ENCODE measurements at regions not wholly inside any gene's neighbourhood (a gene's known extent, or its start where the extent isn't known, plus 50 kb on each side); places are given as distances from the start of the nearest gene placed in this dataset.

DNA sequence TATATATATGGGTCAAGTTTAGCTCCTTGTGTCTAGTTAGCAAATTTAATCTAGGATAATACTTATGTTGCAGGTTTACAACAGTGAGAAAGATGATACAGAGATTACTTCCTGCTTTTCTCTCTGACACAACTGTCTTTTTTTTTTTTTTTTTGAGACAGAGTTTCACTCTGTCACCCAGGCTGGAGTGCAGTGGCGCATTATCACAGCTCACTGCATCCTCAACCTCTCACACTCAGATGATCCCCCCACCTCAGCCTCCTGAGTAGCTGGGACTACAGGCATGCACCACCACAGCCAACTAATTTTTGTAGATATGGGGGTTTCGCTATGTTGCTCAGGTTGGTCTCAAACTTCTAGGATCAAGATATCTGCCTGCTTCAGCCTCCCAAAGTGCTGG lies 706.9 kb upstream of the SOX9 start:
- no peak for DNase-seq (ENCODE audit: low spot score in 2 of 2, unreplicated experiment in 2 of 2)
- TF ChIP-seq, protein P1, sequence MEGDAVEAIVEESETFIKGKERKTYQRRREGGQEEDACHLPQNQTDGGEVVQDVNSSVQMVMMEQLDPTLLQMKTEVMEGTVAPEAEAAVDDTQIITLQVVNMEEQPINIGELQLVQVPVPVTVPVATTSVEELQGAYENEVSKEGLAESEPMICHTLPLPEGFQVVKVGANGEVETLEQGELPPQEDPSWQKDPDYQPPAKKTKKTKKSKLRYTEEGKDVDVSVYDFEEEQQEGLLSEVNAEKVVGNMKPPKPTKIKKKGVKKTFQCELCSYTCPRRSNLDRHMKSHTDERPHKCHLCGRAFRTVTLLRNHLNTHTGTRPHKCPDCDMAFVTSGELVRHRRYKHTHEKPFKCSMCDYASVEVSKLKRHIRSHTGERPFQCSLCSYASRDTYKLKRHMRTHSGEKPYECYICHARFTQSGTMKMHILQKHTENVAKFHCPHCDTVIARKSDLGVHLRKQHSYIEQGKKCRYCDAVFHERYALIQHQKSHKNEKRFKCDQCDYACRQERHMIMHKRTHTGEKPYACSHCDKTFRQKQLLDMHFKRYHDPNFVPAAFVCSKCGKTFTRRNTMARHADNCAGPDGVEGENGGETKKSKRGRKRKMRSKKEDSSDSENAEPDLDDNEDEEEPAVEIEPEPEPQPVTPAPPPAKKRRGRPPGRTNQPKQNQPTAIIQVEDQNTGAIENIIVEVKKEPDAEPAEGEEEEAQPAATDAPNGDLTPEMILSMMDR (IDR thresholded peaks at IDR 0.05; ENCODE audit: unreplicated experiment), result no peak
- no peaks in the 10 kb centered on the region for H3K27me3 Mint-ChIP-seq (ENCODE audit: low read depth)

DNA sequence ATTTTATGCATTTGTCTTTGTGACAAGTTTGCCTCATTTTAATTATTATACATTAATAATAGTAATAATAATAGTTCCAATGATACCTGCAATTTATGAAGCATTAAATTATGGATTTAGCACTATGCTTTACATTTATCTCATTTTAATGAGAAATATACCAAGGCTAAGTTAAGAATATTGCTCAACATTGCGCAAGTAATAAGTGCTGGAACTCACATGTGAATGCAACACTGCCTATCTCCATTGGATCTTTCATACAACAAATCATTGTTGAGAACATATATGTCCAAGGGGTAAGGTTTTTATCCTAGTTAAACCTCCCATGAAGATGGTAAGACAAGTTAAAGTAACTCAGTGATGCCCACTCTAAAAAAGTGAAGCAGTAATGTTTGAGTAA lies 703.7 kb upstream of the SOX9 start:
- H3K36me3 Mint-ChIP-seq, result peaks cover 2% of the 10 kb centered on the region
- TF ChIP-seq, protein P1 (IDR thresholded peaks at IDR 0.05; ENCODE audit: unreplicated experiment), result no peak
- no peak overlapping the region for H3K4me3 Mint-ChIP-seq
- no peaks in the 10 kb centered on the region for H3K27me3 Mint-ChIP-seq (ENCODE audit: low read depth)
- no peak for DNase-seq (ENCODE audit: low spot score in 2 of 2, unreplicated experiment in 2 of 2)
- H3K4me1 Mint-ChIP-seq, result no peaks in the 10 kb centered on the region
- peaks cover 22% of the 10 kb centered on the region for H3K9me3 Mint-ChIP-seq
- H3K27ac Mint-ChIP-seq, result no peak overlapping the region

More for the DNA sequence above, 706.9 kb upstream of the SOX9 start:
- Mint-ChIP-seq H3K27ac (no peak overlapping the region), H3K9me3 (peaks cover 13% of the 10 kb centered on the region), H3K4me3 (no peak overlapping the region), H3K36me3 (no peaks in the 10 kb centered on the region), H3K4me1 (peaks cover 8% of the 10 kb centered on the region)

DNA sequence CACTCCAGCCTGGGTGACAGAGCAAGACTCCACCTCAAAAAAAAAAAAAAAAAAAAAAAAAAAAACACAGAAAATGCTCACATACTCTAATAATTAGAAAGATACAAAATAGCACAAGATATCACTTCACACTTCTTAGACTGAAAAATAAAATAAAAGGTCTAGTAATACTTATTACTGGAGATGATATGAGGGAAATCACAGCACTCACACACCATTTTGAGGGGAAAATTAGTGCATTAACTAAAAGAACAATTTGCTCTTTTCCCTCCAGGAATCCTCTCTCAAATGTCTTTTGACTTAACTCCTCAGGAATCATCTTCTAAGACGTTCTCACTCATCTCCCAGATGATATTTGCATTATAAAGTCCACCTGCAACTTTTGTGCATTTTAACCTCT lies 697.9 kb upstream of the SOX9 start:
- peaks cover 7% of the 10 kb centered on the region for H3K36me3 Mint-ChIP-seq
- no peak overlapping the region for H3K4me3 Mint-ChIP-seq
- TF ChIP-seq, protein P1 (IDR thresholded peaks at IDR 0.05; ENCODE audit: unreplicated experiment), result no peak

DNA sequence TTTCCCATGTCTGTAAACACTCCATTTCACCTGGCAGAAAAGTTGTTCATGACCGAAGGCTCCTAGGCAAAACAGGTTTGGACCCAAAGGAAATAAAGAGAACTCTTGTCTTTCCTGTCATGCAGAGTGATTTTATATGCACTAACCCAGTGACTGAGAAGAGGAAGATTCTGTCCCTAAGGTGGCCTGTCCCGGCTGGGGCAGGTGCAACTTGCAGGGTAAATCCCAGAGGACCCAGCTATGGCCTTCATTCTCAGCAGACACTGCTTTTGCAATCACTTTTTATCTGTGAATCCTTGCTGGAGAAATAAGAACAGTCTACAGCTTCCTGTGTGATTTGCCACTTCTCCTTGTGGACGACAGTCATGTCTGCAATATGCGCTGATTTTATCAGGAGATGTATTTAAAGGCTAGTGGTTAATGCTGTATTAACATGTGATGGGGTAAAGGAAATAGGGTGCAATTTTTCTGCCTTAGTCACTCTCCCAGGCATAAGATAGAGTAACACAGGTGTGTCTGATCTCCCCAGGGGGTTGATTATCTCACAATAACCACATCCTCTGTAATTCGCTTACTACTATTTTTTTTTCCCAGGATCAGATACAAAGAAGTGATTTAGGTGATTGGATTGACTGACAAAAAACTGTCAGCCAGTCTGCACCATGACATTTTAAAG lies 696.8 kb upstream of the SOX9 start:
- peaks cover 24% of the 10 kb centered on the region for H3K9me3 Mint-ChIP-seq
- no peak for DNase-seq (ENCODE audit: low spot score in 2 of 2, unreplicated experiment in 2 of 2)
- no peak overlapping the region for H3K27ac Mint-ChIP-seq
- H3K36me3 Mint-ChIP-seq, result peaks cover 13% of the 10 kb centered on the region
- H3K4me3 Mint-ChIP-seq, result no peak overlapping the region
- no peaks in the 10 kb centered on the region for H3K4me1 Mint-ChIP-seq
- TF ChIP-seq, protein P1 (IDR thresholded peaks at IDR 0.05; ENCODE audit: unreplicated experiment), result no peak
- H3K27me3 Mint-ChIP-seq (ENCODE audit: low read depth), result no peaks in the 10 kb centered on the region

More for the DNA sequence above, 697.9 kb upstream of the SOX9 start:
- Mint-ChIP-seq H3K27me3 (ENCODE audit: low read depth) (no peaks in the 10 kb centered on the region), H3K27ac (no peak overlapping the region), H3K4me1 (no peaks in the 10 kb centered on the region), H3K9me3 (peaks cover 26% of the 10 kb centered on the region)
- no peak for DNase-seq (ENCODE audit: low spot score in 2 of 2, unreplicated experiment in 2 of 2)

DNA sequence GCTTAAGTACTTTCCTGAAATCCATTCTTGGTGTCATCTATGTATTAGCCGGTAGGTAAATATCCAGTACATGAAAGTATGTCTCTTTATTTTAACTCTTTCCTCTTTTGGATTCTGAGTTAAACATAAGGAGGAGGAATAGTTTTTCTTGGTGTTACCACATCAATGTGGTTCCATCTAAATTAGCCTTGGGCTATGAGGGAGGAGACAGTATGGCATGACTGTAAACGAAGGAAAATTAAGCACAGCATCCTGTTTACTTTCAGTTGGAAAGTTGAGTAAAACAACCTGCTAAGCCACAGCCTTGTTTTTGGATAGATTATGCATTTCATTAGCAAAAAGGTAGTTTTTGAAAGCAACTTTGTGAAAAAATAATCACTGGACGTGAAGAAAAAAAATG lies 693.0 kb upstream of the SOX9 start:
- H3K27me3 Mint-ChIP-seq (ENCODE audit: low read depth), result no peaks in the 10 kb centered on the region
- no peak overlapping the region for H3K27ac Mint-ChIP-seq
- H3K4me1 Mint-ChIP-seq, result no peaks in the 10 kb centered on the region
- peaks cover 20% of the 10 kb centered on the region for H3K9me3 Mint-ChIP-seq
- peaks cover 10% of the 10 kb centered on the region for H3K36me3 Mint-ChIP-seq
- TF ChIP-seq, protein P1 (IDR thresholded peaks at IDR 0.05; ENCODE audit: unreplicated experiment), result no peak
- no peak for DNase-seq (ENCODE audit: low spot score in 2 of 2, unreplicated experiment in 2 of 2)
- no peak overlapping the region for H3K4me3 Mint-ChIP-seq
